NCI-H2196 treated with DMSO at 0.1 percent for 48 hours (cell line): ENCODE measurements at regions not wholly inside any gene's neighbourhood (a gene's known extent, or its start where the extent isn't known, plus 50 kb on each side); places are given as distances from the start of the nearest gene placed in this dataset.

Source experiments
- DNase-seq: peaks from one replicate; lab custom pipeline; 2025; ENCODE audit not compliant: unreplicated experiment; lab: John Stamatoyannopoulos, UW

DNA sequence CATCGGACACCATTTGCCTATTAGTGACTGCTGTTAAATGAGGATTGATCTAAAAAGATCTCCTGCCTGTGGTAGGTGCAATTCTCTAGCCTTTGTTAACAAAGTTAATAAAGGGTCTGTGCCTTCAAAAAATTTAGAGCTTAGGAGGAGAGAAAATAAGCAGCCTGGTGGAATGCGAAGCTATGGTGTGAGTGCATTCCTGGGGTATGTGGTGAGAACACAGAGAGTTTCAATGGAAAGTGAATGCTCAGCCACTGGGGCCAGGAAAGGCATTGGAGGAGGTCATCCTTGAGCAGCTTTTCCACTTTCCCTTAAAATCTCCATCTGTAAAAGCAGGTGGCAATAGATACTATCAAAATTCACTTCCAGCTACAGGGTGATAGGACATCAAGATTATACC, 331.2 kb upstream of the LRATD1 start:
- no peak for DNase-seq

DNA sequence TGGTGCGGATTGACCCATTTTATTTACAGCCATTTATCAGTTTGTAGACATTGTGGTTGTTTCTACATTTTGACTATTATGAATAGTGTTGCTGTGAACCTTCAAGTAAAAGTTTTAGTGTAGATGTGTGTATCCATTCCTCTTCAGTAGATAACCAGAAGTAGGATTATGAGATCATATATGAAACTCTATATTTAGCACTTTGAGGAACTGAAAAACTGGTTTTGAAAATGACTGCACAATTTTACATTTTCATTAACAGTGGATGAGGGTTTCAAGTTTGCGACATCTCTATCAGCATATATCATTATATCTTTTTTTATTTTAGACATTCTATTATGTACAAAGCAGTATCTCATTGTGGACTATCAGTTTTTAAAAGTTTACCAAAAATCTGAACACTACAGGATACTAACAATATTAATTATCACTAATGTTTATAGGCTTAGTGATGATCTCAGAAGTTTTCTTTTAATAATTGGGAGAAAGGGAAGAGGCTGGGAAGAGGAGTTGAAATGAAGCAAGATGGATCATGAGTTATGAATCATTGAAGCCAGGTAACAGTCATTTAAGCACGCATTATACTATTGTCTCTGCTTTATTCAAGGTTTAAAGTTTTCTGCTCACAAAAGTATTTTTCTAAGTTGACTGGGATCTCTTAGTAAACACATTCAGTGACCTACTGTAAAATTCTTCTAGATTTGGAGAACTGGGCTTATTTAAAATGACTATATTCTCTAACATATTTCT, 329.0 kb upstream of the LRATD1 start:
- no peak for DNase-seq

DNA sequence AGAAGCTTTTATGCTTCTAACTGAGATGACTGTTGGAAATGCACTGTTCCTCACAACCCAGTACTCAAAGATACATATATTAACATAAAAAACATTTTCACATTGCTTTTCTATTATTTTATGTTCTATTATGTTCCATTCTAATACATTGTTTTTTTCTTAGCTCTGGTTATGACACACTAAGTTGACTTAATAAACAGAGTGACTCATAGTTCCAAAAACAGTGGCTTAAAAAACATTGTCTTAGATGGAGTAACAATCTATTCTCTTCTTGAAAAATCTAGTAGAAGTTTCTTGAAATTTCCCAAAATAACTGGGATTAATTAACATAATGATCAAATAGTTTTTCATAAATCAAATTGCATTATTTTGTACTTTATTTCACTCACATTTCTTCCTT, 328.2 kb upstream of the LRATD1 start:
- no peak for DNase-seq

DNA sequence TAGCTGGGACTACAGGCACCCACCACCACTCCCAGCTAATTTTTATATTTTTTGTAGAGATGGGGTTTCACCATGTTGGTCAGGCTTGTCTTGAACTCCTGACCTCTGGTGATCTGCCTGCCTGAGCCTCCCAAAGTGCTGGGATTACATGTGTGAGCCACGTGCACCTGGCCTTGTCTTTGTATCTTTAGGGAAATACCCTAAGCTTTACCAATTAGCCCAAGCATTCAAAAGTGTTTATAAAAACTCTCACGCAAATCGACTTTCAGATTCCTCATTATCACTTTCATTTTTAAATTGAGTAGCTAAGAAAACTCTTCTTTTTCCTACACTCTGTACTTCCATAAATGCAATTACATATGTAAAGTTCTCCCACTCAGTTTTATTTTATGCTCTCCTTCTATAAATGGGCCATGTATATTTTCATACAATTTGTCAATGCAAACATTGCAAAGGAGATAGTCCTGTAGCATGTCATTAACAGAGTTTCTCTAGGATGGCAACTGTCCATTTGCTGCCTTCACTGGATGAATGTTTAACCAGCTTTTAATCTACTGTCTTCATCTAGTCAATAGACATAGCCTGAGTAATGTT, 326.2 kb upstream of the LRATD1 start:
- no peak for DNase-seq

DNA sequence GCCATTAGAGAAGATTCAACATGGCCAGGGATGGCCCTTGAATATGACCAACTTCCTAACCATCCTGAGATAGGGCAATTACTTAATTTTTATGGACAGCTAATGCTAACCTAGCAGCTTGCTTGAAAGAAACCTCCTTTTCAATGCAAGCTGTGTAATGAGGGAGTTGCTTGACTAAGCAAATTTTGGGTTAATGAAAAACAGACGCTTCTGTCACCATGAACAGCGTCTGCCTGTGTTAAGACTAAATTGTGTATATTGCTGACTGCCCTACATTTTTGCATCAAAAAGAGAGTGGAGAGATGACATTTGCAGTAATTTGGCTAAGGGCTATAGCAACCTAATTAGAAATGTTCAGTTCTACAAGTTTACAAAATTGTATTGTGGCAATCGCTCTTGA, 319.2 kb upstream of the LRATD1 start:
- no peak for DNase-seq

DNA sequence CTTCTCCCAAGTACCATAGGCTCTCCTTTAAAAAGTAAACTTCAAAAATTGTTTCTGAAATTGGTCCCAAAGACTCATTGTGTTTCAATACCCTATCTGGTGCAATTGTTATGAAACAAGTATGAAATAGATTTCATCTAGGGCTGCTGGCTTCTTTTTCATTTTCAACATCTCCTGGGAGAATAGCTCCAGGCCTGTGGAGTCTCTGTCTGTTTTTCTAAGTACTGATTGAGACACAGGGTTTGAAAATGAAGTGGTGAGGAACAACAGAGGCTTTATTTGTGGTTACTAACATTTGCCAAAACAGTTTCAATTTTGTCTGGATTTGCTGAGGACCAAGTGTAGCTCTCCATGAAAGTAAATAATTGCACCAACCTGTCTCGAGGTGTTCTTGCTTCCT, 315.9 kb upstream of the LRATD1 start:
- no peak for DNase-seq

DNA sequence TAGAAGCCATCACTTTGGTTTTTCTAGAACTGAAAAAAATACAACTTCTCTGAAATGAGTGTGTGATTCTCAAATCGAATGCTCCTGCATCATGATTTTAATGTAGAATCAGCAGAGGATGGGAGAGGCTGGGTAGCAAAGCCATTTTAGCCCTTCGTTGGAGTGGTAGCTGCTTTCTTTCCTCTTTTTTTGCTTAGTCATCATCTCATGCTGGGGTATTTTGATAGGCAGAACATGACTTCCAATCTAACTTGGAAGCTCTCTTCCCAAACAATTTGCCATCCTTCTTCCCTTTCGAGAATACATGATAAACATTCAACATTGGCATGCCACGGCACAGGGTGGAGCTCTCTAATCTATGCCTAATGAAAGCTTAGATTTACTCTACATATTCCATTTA, 311.2 kb upstream of the LRATD1 start:
- no peak for DNase-seq

DNA sequence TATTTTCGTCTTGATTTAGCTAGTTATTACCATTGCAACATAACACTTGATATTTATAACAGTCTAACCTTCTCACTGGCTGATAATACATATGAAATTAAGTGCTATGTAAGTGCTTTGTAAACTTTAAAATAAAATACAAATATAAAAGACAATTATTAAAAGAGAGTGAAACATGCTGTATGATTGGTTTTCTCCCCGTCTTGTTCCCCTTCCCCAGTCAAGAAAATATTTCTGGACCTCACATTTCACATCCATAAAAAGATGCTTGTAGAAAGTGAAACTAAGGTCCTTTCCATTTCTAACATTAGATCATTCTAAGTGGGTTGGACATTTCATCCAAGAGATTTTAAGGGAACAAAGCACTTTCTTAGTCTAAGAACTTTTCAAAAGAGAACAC, 310.2 kb upstream of the LRATD1 start:
- no peak for DNase-seq

DNA sequence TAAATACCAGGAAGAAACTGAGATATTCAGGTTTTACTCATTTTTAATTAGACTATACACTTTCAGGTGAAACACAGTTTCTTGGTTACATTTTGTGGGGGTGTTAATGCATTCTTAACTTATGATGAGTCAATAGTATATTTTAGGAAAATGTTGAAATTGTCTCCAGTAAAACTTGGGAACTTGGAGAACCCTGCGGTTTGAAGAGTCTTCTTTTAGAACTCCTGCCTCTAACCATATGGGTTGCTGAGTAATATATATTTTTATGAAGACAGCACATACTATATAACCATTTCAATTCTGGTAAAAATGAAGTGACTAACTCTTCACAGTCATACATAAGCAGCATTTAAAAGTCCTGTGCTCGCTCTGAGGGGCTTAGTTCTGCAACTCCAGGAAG, 308.2 kb upstream of the LRATD1 start:
- no peak for DNase-seq

DNA sequence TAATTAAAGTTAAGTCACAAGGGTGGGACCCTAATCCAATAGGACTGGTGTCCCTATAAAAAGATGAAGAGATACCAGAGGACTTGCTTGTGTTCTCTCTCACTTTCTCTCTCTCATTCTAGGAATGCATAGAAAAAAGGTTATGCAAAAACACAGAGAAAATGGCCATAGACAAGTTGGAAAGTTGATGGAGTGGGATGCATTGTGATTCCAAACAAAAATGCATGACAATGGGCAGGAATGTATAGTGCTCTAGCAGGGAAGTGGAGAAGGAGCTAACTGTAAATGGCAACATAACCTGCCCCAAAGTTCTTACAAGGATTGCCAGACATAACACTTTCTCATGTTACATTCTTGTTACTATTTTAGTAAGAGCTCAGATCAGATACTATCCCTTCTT, 301.6 kb upstream of the LRATD1 start:
- no peak for DNase-seq

DNA sequence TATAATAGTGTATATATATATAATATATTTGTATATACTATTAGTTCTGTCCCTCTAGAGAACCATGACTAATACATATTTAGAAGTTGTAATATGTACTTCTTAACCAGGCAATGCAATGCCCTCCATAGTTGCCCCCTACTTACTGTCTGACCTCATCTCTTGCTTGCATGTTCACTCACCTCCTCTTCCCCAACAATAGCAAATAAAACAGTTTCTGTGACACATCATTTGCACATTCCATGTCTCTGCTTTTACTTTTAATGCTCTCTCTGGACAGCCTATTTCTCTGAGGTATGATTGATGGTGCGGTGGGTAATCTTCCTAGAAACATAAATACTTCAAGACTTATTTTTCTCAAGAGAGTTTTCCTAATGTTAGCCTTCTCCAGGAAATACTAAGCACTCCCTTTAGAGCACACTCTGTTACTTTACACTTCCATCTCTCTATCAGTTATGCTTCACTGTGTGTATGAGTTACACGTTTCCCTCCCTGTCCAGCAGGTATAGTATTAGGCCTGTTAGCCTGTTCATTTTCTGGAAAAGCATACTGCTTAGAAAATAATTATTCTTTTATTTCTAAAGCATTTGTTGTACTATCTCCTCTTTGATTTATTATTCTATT, 295.6 kb upstream of the LRATD1 start:
- DNase-seq, result no peak

DNA sequence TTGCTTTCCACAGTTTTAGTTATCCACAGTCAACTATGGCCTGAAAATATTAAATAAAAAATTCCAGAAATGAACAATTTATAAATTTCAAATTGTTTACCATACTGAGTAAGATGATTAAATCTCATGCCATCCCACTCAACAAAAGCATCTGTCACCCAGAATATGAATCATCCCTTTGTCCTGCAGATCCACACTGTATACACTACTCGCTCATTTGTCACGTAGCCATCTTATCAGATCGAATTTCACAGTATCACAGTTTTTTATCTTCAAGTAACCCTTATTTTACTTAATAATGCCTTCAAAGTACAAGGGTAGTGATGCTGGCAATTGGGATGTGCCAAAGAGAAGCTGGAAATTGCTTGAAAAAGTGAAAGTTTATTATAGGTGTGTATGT, 291.8 kb upstream of the LRATD1 start:
- no peak for DNase-seq

DNA sequence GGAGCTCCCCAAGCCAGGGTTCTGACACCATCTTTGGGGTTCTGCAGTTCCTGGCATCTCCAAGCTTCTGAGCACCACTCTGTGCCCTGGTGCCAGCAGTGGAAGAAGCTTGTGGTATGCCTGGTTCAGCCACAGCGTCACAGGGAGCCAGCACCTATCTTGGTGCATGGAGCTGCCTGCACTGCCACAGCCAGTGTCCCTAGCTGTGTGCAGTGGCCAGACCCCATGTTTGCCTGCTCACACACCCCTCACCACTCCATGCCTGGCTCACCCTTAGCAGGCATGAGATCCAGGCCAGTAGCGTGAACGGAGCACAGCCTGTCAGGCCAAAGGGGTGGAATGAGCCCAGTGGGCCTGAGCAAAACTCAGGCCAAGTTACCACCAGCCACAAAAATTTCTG, 290.2 kb upstream of the LRATD1 start:
- no peak for DNase-seq

DNA sequence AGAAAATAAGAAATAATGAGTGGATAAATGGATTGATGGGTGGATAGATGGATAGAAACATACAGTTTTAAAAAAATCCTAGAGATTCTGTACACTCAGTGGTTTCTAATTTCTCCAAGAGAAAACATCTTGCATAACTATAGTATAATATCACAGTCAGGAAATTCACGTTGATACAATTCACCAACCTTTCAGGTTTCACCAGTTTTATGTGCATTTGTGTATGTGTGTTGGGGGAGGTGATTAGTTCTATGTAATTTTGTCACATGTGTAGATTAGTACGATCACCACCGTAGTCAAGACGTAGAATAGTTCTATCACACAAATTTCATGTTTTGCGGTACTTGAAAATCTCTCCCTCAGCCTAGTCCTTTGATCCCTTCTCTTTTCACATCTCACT, 288.2 kb upstream of the LRATD1 start:
- DNase-seq, result no peak

DNA sequence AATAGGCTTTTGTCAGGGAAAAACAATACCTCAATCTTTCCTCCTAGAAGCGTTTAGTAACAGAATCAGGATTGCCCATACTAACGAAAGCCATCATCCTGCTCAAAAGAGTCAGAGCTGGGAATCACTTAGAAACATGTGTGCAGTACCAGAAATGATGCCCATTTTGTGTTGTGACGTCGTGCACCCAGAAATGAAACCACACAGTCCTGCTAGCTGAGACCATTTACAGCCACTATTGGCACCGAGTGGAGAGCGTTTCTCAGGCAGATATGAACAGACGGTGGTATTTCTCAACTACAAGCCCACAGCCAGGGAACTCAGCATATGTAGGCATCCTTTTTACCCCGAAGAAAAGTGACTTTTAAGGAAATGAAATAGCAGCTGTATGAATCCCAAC, 284.3 kb upstream of the LRATD1 start:
- no peak for DNase-seq

DNA sequence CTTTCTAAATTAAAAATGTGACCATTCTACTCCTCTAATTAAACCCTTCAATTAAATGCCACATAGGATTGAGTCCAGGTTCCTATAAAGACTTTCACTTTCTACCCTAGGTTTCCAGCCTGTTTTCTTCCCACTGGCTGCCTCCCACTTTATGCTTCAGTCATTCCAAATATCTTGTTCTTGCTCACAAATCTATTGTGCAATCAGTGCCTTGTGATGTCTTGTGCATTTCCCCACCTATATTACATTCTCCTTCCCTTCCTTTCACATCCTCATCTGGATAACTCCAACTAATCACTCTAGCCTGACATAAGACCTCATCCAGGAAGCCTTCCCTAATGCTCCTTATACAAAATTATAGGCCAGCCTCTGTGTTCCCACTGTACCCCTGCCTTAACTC, 281.7 kb upstream of the LRATD1 start:
- DNase-seq, result no peak

DNA sequence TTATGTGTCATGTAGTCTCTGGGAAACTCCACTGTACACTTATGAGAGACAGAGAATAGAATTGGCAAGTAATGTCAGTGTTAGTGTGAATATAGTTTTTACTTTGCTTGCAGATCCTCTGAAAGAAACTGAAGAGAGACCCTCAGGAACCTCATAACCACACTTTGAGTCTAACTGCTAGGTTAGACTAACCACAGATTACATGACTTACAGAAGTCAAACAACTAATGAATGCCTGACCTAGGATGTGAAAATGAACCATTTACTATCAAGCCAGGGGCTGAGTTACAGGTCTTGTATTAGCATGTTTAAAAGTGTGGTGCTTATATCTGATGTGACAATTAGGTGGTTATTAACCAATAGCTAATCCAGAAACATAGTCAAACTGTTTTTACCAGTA, 280.4 kb upstream of the LRATD1 start:
- no peak for DNase-seq

DNA sequence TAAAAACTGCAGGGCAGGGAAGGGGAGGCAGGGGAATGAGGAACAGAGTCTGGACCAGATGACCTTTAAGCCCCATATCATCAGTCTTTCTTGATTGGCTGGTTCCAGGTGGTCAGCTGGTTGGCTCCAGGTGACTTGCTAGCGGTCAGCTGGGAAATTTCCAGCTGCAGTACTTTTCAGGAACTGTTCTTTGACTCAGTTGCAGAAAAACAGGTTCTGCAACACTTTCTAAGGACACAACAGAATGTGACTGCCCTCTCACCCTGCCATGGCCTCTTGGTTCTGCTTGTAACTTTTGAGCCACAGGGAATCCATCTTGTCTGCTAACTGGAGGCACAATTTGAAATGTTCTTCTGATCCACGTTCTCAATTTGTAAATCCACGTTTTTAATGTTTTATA, 278.3 kb upstream of the LRATD1 start:
- DNase-seq, result no peak

DNA sequence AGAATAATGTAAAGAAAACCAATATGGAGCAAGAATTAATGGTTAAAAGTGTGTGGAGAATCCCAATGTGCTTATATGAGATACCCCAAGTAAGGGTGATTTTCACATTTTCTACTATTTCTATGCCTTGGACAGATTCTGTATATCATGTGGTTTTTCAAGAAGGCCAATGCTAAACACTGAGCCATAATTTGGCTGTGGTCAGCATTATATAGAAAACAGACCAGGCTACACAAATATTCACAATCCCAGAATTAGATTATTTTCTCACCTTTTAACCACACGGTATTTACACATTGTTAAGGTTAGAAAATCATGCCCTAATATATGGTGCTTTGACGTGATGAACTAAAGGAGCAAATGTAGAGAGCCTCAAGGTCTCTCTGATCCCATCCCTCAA, 277.4 kb upstream of the LRATD1 start:
- no peak for DNase-seq

DNA sequence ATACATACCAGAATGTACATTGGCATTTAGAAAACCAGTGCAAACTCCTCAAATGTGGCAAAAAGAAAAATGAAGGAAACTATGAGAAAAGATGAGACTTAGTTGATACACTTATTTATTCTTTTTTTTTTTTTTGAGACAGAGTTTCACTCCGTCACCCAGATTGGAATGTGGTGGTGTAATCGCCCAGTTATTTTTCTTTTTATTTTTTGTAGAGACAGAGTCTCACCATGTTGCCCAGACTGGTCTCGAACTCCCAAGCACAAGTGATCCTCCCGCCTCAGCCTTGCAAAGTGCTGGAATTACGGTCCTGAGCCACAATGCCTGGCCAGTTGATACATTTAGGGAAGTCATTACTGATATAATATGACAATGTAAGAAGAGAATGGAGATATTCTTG, 274.2 kb upstream of the LRATD1 start:
- no peak for DNase-seq

DNA sequence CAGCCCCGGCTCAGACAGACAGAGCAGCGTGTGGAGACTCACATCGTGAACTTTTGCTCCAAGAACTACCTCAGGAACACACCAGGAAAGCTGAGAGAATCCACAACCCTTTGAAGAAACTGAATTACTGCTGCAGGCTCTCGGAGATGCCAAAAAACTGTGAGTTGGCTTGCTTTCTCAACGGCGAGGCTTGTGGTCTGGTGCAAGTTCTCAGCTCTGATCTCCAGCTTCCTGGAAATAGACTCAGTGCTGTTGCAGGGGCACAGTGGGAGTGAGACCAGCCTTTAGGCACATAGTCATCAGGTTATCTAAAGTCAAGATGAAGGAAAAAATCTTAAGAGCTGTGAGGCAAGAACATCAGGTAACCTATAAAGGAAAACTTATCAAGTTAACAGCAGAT, 273.7 kb upstream of the LRATD1 start:
- no peak for DNase-seq

DNA sequence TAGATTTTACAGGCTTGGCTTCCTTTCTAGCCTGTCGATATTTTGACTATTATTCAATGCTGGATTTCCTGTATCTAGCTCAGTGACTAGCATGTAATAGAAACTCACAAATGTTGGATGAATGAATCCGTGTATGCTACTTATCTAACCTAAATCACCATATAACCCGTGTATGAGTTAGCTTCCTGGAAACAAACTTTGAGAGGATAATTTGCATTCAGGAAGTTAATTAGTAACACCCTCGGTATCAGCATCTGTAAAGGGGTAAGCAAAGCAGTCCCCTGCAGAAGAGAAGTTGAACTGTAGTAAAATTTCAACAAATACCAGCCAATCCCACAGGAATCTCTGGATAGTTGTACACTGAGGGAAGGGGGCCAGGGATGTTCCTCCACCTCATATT, 269.4 kb upstream of the LRATD1 start:
- DNase-seq, result no peak

DNA sequence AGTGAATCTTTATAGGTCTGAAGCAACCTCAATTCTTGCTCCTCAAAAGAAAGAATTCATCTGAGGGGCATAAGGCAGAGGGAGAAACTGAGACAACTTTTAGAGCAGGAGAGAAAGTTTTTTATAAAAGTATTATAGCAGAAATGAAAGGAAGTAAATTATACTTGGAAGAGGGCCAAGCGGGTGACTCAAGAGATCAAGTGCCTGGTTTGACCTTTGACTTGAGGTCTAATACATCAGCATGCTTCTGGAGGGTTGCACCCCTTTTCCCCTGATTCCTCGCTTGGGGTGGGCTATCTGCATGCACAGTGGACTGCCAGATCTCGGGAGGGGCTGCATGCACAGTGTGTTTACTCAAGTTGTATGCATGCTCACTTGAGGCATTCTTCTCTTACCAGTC, 268.5 kb upstream of the LRATD1 start:
- no peak for DNase-seq
